ENCODE measurements at regions not wholly inside any gene's neighbourhood (a gene's known extent, or its start where the extent isn't known, plus 50 kb on each side); places are given as distances from the start of the nearest gene placed in this dataset.

DNA sequence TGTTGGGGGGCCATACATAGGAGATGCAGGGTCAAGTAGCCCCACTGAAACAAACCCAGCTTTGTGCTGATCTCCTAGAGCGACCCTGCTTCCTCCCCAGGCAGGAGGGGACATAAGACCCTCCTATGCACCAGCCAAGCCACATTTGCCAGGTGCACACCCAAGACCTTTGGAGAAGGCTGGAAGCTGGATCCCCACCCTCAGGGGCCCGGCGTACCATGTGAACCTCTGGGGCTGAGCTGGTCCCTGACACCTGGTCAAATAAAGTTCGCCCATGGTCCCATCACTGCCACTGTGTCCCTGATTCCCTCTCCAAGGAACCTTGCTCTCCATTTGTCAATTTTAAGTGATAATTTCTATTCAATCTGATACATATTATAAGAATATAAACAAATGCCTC is 162.1 kb upstream of the VASH1 start:
- Histone ChIP-seq H3K9ac (ENCODE audit: insufficient read depth, low read length) (no peak overlapping the region), H3K79me2 (ENCODE audit: control insufficient read depth, insufficient read depth, low read length) (no peaks in the 10 kb centered on the region), H3K4me1 (ENCODE audit: control insufficient read depth, extremely low read depth, insufficient read depth, low read length) (no peaks in the 10 kb centered on the region), H3K4me3 (replicated peaks in 1 of 4; ENCODE audit: control extremely low read depth in 1 of 4, insufficient read depth in 1 of 4, low read depth in 3 of 4, low read length in 4 of 4) (no peak overlapping the region), H3K9me3 (ENCODE audit: control insufficient read depth, insufficient read depth, low read depth, low read length) (no peaks in the 10 kb centered on the region), H3K27ac (ENCODE audit: insufficient read depth, low read length) (no peak overlapping the region), H3K27me3 (ENCODE audit: control insufficient read depth, insufficient read depth, low read length) (no peaks in the 10 kb centered on the region), H2AFZ (ENCODE audit: low read length) (no peak overlapping the region), H3K36me3 (ENCODE audit: control insufficient read depth, insufficient read depth, low read length) (no peaks in the 10 kb centered on the region), H4K20me1 (ENCODE audit: control insufficient read depth, extremely low read depth, insufficient read depth, low read length) (no peaks in the 10 kb centered on the region), H3K4me2 (ENCODE audit: extremely low read depth, insufficient read depth, low read length) (no peak overlapping the region)
- no peak for DNase-seq (ENCODE audit: low read depth in 2 of 2)
- no peak for TF ChIP-seq EZH2 (IDR thresholded peaks at IDR 0.05; ENCODE audit: low read length, missing control alignments)
- TF ChIP-seq CTCF (conservative IDR thresholded peaks at IDR 0.05 in 1 of 2, IDR thresholded peaks at IDR 0.05 in 1 of 2; ENCODE audit: low read depth in 1 of 2, low read length in 2 of 2) = no peak

GRCh38 chr14:76599559-76600287 is 161.5 kb upstream of the VASH1 start:
- no peaks in the 10 kb centered on the region for H3K79me2 ChIP-seq (ENCODE audit: control insufficient read depth, insufficient read depth, low read length)
- H3K4me3 ChIP-seq (replicated peaks in 1 of 4; ENCODE audit: control extremely low read depth in 1 of 4, insufficient read depth in 1 of 4, low read depth in 3 of 4, low read length in 4 of 4) = no peak overlapping the region
- no peaks in the 10 kb centered on the region for H3K27me3 ChIP-seq (ENCODE audit: control insufficient read depth, insufficient read depth, low read length)
- no peak overlapping the region for H3K4me2 ChIP-seq (ENCODE audit: extremely low read depth, insufficient read depth, low read length)
- H3K27ac ChIP-seq (ENCODE audit: insufficient read depth, low read length) = no peak overlapping the region
- H4K20me1 ChIP-seq (ENCODE audit: control insufficient read depth, extremely low read depth, insufficient read depth, low read length) = no peaks in the 10 kb centered on the region
- no peak overlapping the region for H3K9ac ChIP-seq (ENCODE audit: insufficient read depth, low read length)
- no peaks in the 10 kb centered on the region for H3K9me3 ChIP-seq (ENCODE audit: control insufficient read depth, insufficient read depth, low read depth, low read length)
- no peak overlapping the region for H2AFZ ChIP-seq (ENCODE audit: low read length)
- TF ChIP-seq EZH2 (IDR thresholded peaks at IDR 0.05; ENCODE audit: low read length, missing control alignments) (no peak), CTCF (conservative IDR thresholded peaks at IDR 0.05 in 1 of 2, IDR thresholded peaks at IDR 0.05 in 1 of 2; ENCODE audit: low read depth in 1 of 2, low read length in 2 of 2) (no peak)
- H3K4me1 ChIP-seq (ENCODE audit: control insufficient read depth, extremely low read depth, insufficient read depth, low read length) = no peaks in the 10 kb centered on the region
- no peaks in the 10 kb centered on the region for H3K36me3 ChIP-seq (ENCODE audit: control insufficient read depth, insufficient read depth, low read length)
- no peak for DNase-seq (ENCODE audit: low read depth in 2 of 2)

GRCh38 chr14:76603713-76604112 is 157.6 kb upstream of the VASH1 start:
- Histone ChIP-seq H3K36me3 (ENCODE audit: control insufficient read depth, insufficient read depth, low read length) (no peaks in the 10 kb centered on the region), H3K27ac (ENCODE audit: insufficient read depth, low read length) (no peak overlapping the region), H3K27me3 (ENCODE audit: control insufficient read depth, insufficient read depth, low read length) (no peaks in the 10 kb centered on the region), H3K9me3 (ENCODE audit: control insufficient read depth, insufficient read depth, low read depth, low read length) (no peaks in the 10 kb centered on the region), H3K4me2 (ENCODE audit: extremely low read depth, insufficient read depth, low read length) (no peak overlapping the region), H2AFZ (ENCODE audit: low read length) (no peak overlapping the region), H3K4me3 (replicated peaks in 1 of 4; ENCODE audit: control extremely low read depth in 1 of 4, insufficient read depth in 1 of 4, low read depth in 3 of 4, low read length in 4 of 4) (no peak overlapping the region), H3K4me1 (ENCODE audit: control insufficient read depth, extremely low read depth, insufficient read depth, low read length) (no peaks in the 10 kb centered on the region), H4K20me1 (ENCODE audit: control insufficient read depth, extremely low read depth, insufficient read depth, low read length) (no peaks in the 10 kb centered on the region), H3K9ac (ENCODE audit: insufficient read depth, low read length) (no peak overlapping the region), H3K79me2 (ENCODE audit: control insufficient read depth, insufficient read depth, low read length) (no peaks in the 10 kb centered on the region)
- no peak for DNase-seq (ENCODE audit: low read depth in 2 of 2)
- TF ChIP-seq CTCF (conservative IDR thresholded peaks at IDR 0.05 in 1 of 2, IDR thresholded peaks at IDR 0.05 in 1 of 2; ENCODE audit: low read depth in 1 of 2, low read length in 2 of 2) = no peak
- TF ChIP-seq EZH2 (IDR thresholded peaks at IDR 0.05; ENCODE audit: low read length, missing control alignments) = no peak

Data from fibroblast of lung (primary cell).